Chondrocyte (in vitro differentiated cells): ENCODE measurements at regions not wholly inside any gene's neighbourhood (a gene's known extent, or its start where the extent isn't known, plus 50 kb on each side); places are given as distances from the start of the nearest gene placed in this dataset.

Experiments
- DNase-seq: peaks from one replicate; pipeline ENCODE4 v3.0.0; 2021; ENCODE audit warnings: mixed read lengths, low spot score
- H3K27ac Mint-ChIP-seq: one replicate; pipeline ENCODE4 v1.8.0; 2021; ENCODE audit warnings: mild to moderate bottlenecking, moderate library complexity, mixed read lengths; ENCODE audit not compliant: unreplicated experiment
- H3K27me3 Mint-ChIP-seq: 2 replicates; pipeline ENCODE4 v1.8.0; 2021; ENCODE audit warnings: low read depth, mixed read lengths
- H3K36me3 Mint-ChIP-seq: 2 replicates; pipeline ENCODE4 v1.8.0; 2021; ENCODE audit warnings: low read depth, mixed read lengths
- H3K4me1 Mint-ChIP-seq: 2 replicates; pipeline ENCODE4 v1.8.0; 2021; ENCODE audit warnings: low read depth, mild to moderate bottlenecking, mixed read lengths
- H3K4me3 Mint-ChIP-seq: one replicate; pipeline ENCODE4 v1.8.0; 2021; ENCODE audit warnings: mild to moderate bottlenecking, moderate library complexity, mixed read lengths; ENCODE audit not compliant: unreplicated experiment
- H3K9me3 Mint-ChIP-seq: 2 replicates; pipeline ENCODE4 v1.8.0; 2021; ENCODE audit warnings: low read depth, mixed read lengths
- TF ChIP-seq, protein P1 (sequence below): fragments of 200-600 bp; sonication (generic); IDR thresholded peaks from 2 replicates; pipeline ENCODE4 v1.5.0; 2021; ENCODE audit warnings: antibody characterized with exemption, mild to moderate bottlenecking, moderate library complexity

DNA sequence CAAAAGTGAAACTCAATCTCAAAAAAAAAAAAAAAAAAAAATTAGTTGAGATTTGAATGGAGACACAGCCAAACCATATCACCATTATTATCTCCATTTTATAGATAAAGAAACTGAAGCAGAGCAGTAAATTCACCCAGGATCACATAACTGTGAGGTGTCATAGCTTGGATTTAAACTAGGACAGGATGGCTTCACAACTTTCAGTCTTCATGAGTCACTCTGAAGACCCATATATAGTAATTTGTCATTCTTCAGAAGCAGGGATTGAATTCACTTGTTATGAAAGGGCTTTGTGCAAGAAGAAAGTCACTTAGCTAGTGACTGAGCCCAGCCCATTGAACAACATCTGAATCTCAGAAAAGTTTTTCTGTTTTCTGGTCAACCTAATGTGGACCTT lies 60.5 kb upstream of the LRIG1 start:
- H3K36me3 Mint-ChIP-seq = no peaks in the 10 kb centered on the region
- DNase-seq = no peak
- H3K27ac Mint-ChIP-seq = no peak overlapping the region
- H3K4me1 Mint-ChIP-seq = peaks cover 20% of the 10 kb centered on the region
- H3K4me3 Mint-ChIP-seq = no peak overlapping the region
- no peaks in the 10 kb centered on the region for H3K27me3 Mint-ChIP-seq
- H3K9me3 Mint-ChIP-seq = no peaks in the 10 kb centered on the region
- TF ChIP-seq, protein P1, sequence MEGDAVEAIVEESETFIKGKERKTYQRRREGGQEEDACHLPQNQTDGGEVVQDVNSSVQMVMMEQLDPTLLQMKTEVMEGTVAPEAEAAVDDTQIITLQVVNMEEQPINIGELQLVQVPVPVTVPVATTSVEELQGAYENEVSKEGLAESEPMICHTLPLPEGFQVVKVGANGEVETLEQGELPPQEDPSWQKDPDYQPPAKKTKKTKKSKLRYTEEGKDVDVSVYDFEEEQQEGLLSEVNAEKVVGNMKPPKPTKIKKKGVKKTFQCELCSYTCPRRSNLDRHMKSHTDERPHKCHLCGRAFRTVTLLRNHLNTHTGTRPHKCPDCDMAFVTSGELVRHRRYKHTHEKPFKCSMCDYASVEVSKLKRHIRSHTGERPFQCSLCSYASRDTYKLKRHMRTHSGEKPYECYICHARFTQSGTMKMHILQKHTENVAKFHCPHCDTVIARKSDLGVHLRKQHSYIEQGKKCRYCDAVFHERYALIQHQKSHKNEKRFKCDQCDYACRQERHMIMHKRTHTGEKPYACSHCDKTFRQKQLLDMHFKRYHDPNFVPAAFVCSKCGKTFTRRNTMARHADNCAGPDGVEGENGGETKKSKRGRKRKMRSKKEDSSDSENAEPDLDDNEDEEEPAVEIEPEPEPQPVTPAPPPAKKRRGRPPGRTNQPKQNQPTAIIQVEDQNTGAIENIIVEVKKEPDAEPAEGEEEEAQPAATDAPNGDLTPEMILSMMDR = no peak

DNA sequence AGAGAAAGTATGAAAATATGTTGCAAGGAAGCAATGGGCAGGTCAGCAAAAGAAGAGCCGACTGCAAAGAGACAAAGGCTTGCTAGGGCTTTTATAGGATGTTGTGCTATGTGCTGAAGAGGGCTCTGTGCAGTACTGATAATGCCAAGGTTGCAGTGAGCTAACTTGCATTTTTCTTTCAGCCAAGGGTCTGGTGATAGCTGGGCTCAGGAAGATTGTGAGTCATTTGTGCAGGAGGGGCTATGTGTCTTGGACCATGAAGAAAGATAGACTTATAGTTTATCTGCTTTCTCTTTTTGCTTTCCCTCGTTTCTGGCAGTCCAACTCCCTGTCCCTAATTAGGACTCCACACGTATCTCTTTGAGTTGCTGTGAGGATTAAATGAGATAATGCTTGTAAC lies 64.5 kb upstream of the LRIG1 start:
- no peaks in the 10 kb centered on the region for H3K9me3 Mint-ChIP-seq
- TF ChIP-seq, protein P1 = no peak
- no peak for DNase-seq

GRCh38 chr3:66567077-66567476 lies 66.3 kb upstream of the LRIG1 start:
- Mint-ChIP-seq H3K27me3 (no peaks in the 10 kb centered on the region), H3K4me1 (peaks cover 35% of the 10 kb centered on the region), H3K27ac (peak overlapping the region; percentile 94), H3K9me3 (no peaks in the 10 kb centered on the region), H3K36me3 (no peaks in the 10 kb centered on the region), H3K4me3 (no peak overlapping the region)
- TF ChIP-seq, protein P1 = no peak
- DNase-seq = no peak

More for the DNA sequence above, 64.5 kb upstream of the LRIG1 start:
- no peaks in the 10 kb centered on the region for H3K36me3 Mint-ChIP-seq
- H3K4me1 Mint-ChIP-seq = peaks cover 35% of the 10 kb centered on the region
- no peaks in the 10 kb centered on the region for H3K27me3 Mint-ChIP-seq
- no peak overlapping the region for H3K27ac Mint-ChIP-seq
- H3K4me3 Mint-ChIP-seq = no peak overlapping the region

DNA sequence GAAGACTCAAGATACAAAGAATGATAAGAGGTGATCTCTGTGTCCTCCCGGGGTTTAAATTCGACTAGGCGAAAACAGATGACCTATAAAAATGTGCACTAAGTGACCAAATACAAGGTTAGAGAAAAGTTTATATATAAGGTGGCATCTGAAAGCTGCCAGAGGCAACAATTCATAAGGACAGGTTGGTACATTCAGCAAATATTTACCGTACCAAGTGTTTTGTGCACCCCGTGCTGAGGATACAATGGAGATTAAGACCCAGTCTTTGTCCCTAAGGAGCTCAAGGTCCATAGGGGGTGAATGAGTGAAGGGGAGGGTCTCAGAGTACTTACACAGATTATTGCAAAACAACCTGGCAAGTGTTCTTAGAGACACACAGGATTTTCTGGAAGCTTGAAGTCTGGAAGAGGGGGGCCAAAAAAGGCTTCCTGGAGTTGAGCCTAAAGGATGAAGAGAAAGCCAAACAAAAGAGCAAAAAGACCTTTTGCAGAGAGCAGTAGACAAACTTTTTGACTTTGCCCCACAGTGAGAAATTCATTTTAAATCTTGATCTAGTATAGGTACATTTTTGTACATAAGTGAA lies 71.4 kb upstream of the LRIG1 start:
- H3K4me3 Mint-ChIP-seq = no peak overlapping the region
- DNase-seq = no peak
- TF ChIP-seq, protein P1 = no peak
- no peak overlapping the region for H3K27ac Mint-ChIP-seq
- no peaks in the 10 kb centered on the region for H3K27me3 Mint-ChIP-seq
- H3K9me3 Mint-ChIP-seq = no peaks in the 10 kb centered on the region
- H3K36me3 Mint-ChIP-seq = no peaks in the 10 kb centered on the region
- H3K4me1 Mint-ChIP-seq = peaks cover 11% of the 10 kb centered on the region

- DNase-seq = no peak
- Mint-ChIP-seq H3K4me1 (peaks cover 7% of the 10 kb centered on the region), H3K27me3 (no peaks in the 10 kb centered on the region), H3K27ac (no peak overlapping the region), H3K4me3 (no peak overlapping the region), H3K36me3 (no peaks in the 10 kb centered on the region), H3K9me3 (no peaks in the 10 kb centered on the region)
- TF ChIP-seq, protein P1 = peak; percentile 62
Measured at GRCh38 chr3:66572938-66573710, 72.3 kb upstream of the LRIG1 start.
